Right lobe of liver (tissue), 6 donors: ENCODE measurements at regions not wholly inside any gene's neighbourhood (a gene's known extent, or its start where the extent isn't known, plus 50 kb on each side); places are given as distances from the start of the nearest gene placed in this dataset.

Source experiments
- ATAC-seq, 4 donors: fragments of 200-7000 bp; cut with Tn5 transposase; one replicate each; pipeline ENCODE4 v1.9.1; 2020; ENCODE audit warnings: mild to moderate bottlenecking in 4 of 4, moderate library complexity in 4 of 4
- DNase-seq, 3 donors: peaks; one replicate each; pipeline ENCODE4 v3.0.0-alpha.2; 2020
- H3K27ac ChIP-seq, 3 donors: fragments of 200-600 bp; one replicate each; pipeline ENCODE4 v1.8.0; 2022
- H3K27me3 ChIP-seq, 2 donors: fragments of 200-600 bp; one replicate each; pipeline ENCODE4 v1.8.0; 2022
- H3K36me3 ChIP-seq, 4 donors: fragments of 200-600 bp; sonication (generic) in 1 of 4; one replicate each; pipeline versions ENCODE4 v1.5.1 to v1.8.0; 2017 to 2022; ENCODE audit warnings: control low read depth in 1 of 4
- H3K4me1 ChIP-seq, 4 donors: fragments of 200-600 bp; sonication (generic) in 1 of 4; one replicate each; pipeline versions ENCODE4 v1.5.1 to v1.8.0; 2017 to 2022; ENCODE audit warnings: control low read depth in 1 of 4
- H3K4me3 ChIP-seq, 3 donors: fragments of 200-600 bp; one replicate each; pipeline ENCODE4 v1.8.0; 2022
- H3K9me3 ChIP-seq, 4 donors: fragments of 200-600 bp; sonication (generic) in 1 of 4; one replicate each; pipeline versions ENCODE4 v1.5.1 to v1.8.0; 2017 to 2022; ENCODE audit warnings: control low read depth in 1 of 4
- CTCF ChIP-seq, 4 donors: fragments of 200-600 bp in 3 of 4; fragments of 450-650 bp in 1 of 4; IDR thresholded peaks; one replicate each; pipeline versions ENCODE4 v1.5.1 to v1.8.0; 2016 to 2022; ENCODE audit warnings: antibody characterized with exemption in 4 of 4, mild to moderate bottlenecking in 2 of 4
- POLR2A ChIP-seq: fragments of 450-650 bp; IDR thresholded peaks from one replicate; pipeline ENCODE4 v1.6.1; 2017; ENCODE audit warnings: antibody characterized with exemption, mild to moderate bottlenecking
- WGBS: methylation state at CpG from one replicate; pipeline ENCODE4 v1.1.6; 2018; ENCODE audit warnings: low coverage, low lambda C conversion rate; ENCODE audit not compliant: insufficient coverage; ENCODE audit errors: missing lambda C conversion rate; 5-methylcytosine and 5-hydroxymethylcytosine counted together
- intact Hi-C, 2 donors: fragments of 100-400 bp; cut with DNase I; formaldehyde crosslinking; loops; one replicate each; pipeline versions ENCODE4 v1.11.2 to v1.14.1; 2022
- donor health status: DM: no; HTN: yes; CAD: no.
- donor health status: DM: no; HTN: no; CAD: no.
- donor health status: DM: no; HTN: no; CAD: no.
- donor health status: DM: no; HTN: yes; CAD: no.
- donor health status: DM: no; HTN: yes; CAD: no.

- Histone ChIP-seq H3K4me3 (no peak overlapping the region), H3K9me3 (no peaks in the 10 kb centered on the region), H3K4me1 (no peaks in the 10 kb centered on the region), H3K27me3 (no peaks in the 10 kb centered on the region), H3K27ac (no peak overlapping the region), H3K36me3 (no peaks in the 10 kb centered on the region)
- TF ChIP-seq CTCF (IDR thresholded peaks at IDR 0.05) = no peak
- no peak for TF ChIP-seq POLR2A
- ATAC-seq = no peak
- no peak for DNase-seq
- intact Hi-C loops = no loop called here
- WGBS = 65% methylated on average over 1 of the region's 1 CpG
These were observed 588.5 kb downstream of the TRIML1 start for GRCh38 chr4:188727746-188728145.

GRCh38 chr4:188728359-188728758, 589.1 kb downstream of the TRIML1 start:
- Histone ChIP-seq H3K27me3 (no peaks in the 10 kb centered on the region), H3K36me3 (no peaks in the 10 kb centered on the region), H3K4me3 (no peak overlapping the region), H3K27ac (no peak overlapping the region), H3K9me3 (no peaks in the 10 kb centered on the region), H3K4me1 (no peaks in the 10 kb centered on the region)
- no peak for TF ChIP-seq POLR2A
- no peak for TF ChIP-seq CTCF (IDR thresholded peaks at IDR 0.05)
- no peak for ATAC-seq
- WGBS = 14% methylated on average over 1 of the region's 1 CpG
- DNase-seq = no peak
- intact Hi-C loops = no loop called here

GRCh38 chr4:188732131-188732530, 592.9 kb downstream of the TRIML1 start:
- DNase-seq (no peak), ATAC-seq (no peak)
- H3K9me3 ChIP-seq = no peaks in the 10 kb centered on the region
- no peaks in the 10 kb centered on the region for H3K4me1 ChIP-seq
- 44% methylated on average over 3 of the region's 3 CpGs for WGBS
- no peaks in the 10 kb centered on the region for H3K27me3 ChIP-seq
- no peak overlapping the region for H3K4me3 ChIP-seq
- H3K36me3 ChIP-seq = no peaks in the 10 kb centered on the region
- no peak for TF ChIP-seq POLR2A
- TF ChIP-seq CTCF (IDR thresholded peaks at IDR 0.05) = no peak
- H3K27ac ChIP-seq = no peak overlapping the region
- intact Hi-C loops = no loop called here

- no peak overlapping the region for H3K4me3 ChIP-seq
- no peak for DNase-seq
- no peak for ATAC-seq
These were observed 595.8 kb downstream of the TRIML1 start for GRCh38 chr4:188735082-188735481.

More at GRCh38 chr4:188735082-188735481, 595.8 kb downstream of the TRIML1 start:
- no peak for TF ChIP-seq CTCF (IDR thresholded peaks at IDR 0.05)
- TF ChIP-seq POLR2A = no peak
- 83% methylated on average over 6 of the region's 15 CpGs for WGBS
- no peaks in the 10 kb centered on the region for H3K27me3 ChIP-seq
- no peaks in the 10 kb centered on the region for H3K9me3 ChIP-seq
- H3K27ac ChIP-seq = no peak overlapping the region
- intact Hi-C loops = no loop called here
- H3K36me3 ChIP-seq = no peaks in the 10 kb centered on the region
- H3K4me1 ChIP-seq = no peaks in the 10 kb centered on the region
